HG02981 (cell line): ENCODE measurements at regions not wholly inside any gene's neighbourhood (a gene's known extent, or its start where the extent isn't known, plus 50 kb on each side); places are given as distances from the start of the nearest gene placed in this dataset.
"Not testable (repeated sequence)": the region's sequence is repeated elsewhere in the genome, so short reads cannot be mapped to it uniquely, and the experiment has no call there.

Source experiments
- ATAC-seq: cut with Tn5 transposase; IDR thresholded peaks from one replicate; pipeline ENCODE4 v1.9.1; 2021; ENCODE audit warnings: mild to moderate bottlenecking, moderate library complexity; ENCODE audit not compliant: unreplicated experiment

DNA sequence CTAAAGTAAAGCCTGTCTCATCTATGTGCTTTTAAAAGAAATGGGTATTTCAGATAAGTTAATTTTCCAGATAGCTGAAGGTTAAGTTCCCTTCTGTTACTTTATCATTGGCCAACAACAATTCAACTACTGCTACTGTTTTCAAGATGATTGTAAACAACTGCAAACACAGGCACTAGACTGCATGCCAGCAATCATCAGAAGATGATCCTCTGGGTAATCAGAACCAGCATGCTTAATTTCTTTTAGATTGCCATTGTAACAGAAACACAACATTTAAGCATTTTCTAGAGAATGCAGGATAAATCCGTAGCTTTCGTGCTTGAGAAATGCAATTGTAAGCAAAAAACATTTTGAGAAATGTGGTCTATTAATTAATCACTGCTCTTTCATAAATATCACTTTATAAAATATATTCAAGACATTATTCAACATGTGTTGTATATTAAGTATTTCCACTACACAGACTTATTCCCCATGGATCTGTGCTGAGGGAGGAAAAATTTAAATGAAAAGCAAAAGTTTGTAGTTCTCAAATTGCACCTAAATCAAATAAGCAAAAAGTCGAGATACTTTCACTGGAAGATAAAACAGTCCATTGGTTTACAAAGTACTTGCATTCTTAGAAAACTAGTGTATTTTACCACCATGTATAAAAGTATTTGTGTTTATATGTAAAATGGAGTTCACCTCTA, 133.7 kb downstream of the ATL2 start:
- no peak for ATAC-seq

DNA sequence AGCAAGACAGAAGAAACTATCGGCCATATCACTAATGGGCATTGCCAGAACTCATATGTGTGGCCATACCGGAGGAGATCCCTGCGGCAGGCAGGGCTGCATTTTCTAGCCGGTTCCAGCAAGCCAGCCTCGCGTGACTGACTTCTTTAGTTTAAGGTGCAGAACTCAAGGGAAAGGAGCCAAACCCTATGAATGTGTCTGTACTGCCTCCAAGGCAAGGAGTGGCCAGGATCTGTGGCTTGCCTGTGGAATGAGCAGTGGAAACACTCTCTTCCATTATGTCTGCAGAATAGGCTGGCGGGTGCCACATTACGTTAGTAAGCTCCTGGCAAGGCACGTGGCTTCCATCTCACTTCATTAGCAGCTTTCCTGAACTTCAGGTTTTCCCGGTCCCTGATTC, 137.6 kb downstream of the ATL2 start:
- no peak for ATAC-seq

DNA sequence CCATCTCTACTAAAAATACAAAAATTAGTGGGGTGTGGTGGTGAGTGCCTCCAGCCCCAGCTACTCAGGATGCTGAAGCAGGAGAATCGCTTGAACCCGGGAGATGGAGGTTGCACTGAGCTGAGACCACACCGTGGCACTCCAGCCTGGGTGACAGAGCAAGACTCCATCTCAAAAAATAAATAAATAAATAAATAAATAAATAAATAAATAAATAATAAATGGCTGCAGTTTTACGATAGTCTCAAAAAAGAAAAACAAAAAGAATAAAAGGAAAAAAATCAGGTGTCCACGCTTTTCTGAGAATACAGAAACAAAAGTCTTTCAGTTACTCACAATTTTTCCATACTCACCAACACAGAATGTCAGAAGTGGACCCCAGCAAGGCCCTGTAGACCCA, 138.4 kb downstream of the ATL2 start:
- ATAC-seq: not testable (repeated sequence)

DNA sequence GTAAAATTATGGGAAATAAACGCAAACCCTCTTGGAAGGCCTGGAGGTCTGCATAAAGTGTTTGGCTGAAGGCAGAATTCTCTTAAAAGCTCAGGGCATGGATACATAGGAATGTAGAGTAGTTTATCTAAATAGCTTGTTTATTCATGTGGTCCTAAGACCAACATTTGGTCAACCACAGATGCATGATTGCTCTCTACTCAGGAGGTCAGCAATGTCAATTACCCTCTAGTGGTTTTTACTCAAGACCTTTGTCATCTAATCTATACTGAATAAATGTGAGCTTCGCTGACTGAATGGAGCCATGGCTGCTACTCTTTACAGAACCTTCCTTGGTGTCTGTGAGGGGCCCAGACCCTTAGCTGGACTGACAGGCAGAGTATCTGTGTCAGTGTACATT, 139.8 kb downstream of the ATL2 start:
- ATAC-seq: no peak

DNA sequence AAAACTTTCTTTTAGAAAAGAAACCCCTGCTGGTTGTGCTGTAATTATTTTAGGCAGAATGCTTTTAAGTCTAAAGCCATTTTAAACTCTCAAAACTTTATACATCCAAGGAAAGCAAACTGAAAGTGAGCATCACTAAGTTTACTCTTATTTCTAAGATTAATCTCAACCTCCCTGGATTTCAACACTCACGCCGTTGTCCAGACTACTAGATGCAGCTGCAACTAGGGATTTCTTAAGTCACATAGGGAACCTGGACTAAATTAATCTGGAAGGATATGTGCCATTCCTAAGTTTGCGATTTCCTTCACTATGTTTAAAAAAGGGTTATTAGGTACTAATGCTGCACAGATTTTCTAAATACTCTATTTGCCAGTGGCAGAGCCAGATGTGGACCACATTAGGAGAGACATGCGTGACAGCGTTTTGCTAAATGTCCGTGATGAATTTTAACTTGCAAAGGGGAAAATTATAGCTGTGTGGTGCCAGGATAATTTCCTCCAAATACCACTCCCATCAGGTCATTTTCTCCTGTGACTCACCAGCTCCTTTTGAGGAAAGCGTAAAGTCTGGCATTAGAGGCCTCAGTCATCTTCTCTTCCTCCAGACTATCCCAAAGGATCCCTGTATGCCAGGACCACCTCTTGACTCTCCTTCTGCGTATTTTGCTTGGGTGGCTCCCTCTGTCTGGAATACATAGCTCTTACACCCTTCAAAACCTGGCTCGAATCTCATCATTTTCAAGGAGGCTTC, 143.7 kb downstream of the ATL2 start:
- no peak for ATAC-seq

DNA sequence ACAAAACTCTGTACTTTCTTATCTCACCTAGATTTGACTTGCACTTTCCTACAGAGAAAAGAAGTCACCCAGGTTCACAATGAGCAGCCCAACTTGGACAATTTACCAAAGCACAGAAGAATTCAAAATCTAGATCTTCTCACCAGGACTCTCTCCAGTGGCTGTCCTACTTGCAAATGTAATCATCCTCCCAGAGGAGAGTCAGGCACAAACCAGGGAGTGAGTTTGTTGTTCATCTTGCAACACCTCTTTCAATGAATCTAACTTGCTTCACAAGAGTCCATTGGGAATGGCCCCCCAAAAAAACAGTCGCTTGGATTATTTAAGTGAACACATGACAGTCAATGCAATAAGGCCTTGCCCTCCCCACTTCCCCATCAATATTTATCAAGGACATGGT, 144.6 kb downstream of the ATL2 start:
- ATAC-seq: no peak

DNA sequence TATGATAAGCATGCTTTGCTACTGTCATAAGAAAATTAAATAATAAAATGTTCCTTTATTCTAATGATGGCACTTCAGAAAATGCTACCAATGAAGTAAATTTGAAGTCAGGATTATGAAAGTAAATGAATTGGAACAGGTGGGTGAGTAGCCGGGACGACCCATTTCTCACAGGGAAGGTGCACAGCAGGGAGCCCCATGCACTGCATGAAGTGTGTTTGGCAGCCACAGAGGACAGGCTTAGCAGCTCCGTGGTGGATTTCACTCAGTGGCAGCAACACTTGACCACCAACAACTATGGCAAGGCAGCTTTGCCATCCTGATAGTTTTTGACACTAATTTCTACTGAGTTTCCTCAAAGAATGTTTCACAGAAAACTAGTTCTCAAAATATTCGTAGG, 146.3 kb downstream of the ATL2 start:
- no peak for ATAC-seq

DNA sequence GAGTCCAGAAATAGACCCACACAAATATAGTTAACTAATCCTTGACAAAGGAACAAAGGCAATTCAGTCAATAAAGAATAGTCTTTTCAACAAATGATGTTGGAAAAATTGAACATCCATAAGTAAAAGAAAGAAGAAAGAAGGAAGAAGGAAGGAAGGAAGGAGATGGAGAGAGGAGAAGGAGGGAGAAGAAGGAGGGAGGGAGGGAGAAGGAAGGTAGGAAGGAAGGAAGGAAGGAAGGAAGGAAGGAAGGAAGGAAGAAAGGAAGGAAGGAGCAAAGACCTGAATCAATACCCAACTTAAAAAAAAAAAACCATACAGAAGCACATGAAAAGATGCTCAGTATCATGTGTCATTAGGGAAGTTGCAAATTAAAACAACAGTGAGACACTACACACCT, 148.3 kb downstream of the ATL2 start:
- ATAC-seq: no peak

DNA sequence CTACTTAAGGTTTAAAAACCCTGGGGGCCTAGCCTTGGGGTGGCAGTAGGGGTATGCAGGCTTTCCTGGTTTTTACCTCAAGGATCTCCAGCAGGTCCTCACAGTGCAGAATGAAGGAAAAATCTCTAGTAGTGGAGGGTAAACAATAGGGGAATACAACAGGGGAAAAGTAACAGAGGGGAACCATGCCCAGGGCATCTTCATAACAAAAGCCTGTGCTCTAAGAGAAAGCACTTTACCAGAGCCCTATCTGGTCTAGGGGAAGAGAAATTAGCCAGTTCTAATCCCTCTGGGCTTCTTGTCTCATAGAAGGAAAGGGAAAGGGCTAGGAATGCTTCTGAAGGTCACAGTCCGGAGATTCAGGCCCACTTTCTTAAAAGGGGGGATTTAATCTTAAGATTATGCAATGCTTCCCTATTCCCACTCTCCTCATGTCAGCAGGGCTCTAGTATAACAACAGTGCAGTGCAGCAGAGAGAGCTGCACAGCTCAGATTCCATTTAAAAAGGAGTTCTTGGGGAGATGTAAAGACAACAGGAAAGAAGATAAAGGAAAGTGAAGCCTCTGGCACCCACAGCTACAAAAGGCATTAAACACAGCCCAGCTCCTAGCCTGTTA, 149.0 kb upstream of the CYP1B1 start:
- no peak for ATAC-seq

DNA sequence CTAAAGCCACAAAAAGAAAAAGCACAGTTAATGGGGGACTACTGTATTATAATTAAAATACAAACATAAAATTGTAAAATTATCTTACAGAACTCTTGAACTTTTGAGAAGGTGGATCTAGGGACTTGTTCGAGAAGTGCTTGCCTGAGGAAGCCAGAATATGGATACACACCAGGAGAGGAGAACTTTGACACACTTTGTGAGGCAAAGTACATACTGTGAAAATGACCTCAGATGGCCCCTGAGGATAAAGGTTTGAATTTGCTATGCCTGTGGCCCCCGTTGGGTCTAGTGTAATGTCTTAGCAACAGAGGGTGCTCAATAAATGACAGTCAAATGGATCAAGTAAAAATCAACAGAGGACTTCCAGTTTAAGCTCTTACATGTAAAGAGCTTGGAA, 148.2 kb upstream of the CYP1B1 start:
- no peak for ATAC-seq

DNA sequence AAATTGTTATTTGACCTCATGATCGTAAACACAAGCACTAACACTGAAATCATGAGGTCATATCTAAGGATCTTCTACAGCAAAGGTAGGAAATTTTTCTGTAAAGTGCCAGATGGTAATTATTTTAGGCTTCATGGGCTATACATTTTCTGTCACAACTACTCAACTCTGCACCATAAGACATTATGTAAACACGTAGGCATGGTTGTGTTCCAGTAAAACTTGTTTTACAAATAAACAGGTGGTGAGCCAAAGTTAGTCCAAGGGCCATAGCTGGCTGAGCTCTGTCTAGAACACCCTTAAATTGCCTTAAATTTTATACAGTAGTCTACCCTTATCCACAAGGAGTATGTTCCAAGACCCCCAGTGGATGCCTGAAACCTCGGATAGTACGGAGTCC, 147.3 kb upstream of the CYP1B1 start:
- no peak for ATAC-seq

DNA sequence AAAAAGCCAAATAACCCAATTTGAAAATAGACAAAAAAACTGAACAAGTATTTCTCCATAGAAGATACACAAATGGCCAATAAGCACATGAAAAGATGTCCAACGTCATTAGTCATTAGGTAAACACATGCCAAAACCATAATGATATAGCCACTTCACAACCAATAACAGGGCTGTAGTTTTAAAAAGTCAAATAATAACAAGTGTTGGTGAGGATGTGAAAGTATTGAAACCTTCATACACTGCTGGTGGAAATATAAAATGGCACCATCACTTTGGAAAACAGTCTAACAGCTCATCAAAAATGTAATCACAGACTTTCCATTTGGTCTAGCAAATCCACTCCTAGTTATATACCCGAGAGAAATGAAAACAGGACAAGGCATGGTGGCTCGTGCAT, 144.2 kb upstream of the CYP1B1 start:
- ATAC-seq: no peak

DNA sequence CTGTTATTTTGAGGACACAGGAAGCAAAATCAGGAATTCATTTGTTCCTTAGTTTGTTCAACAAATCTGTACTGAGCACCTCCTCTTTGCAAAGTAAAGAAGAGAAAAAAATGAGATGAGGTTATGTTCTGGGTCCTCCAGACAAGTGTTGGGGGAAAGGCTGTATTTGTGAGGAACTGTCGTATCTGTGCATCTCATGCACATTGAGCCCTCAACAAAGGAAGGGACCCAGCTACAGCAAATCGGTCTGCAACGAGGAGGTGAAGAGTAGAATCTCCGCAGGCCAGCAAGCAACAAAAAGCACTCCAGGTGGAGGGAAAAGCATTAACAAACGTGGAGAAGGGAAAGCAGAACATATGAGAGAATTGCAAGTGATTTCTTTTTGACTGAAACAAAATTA, 143.0 kb upstream of the CYP1B1 start:
- no peak for ATAC-seq

DNA sequence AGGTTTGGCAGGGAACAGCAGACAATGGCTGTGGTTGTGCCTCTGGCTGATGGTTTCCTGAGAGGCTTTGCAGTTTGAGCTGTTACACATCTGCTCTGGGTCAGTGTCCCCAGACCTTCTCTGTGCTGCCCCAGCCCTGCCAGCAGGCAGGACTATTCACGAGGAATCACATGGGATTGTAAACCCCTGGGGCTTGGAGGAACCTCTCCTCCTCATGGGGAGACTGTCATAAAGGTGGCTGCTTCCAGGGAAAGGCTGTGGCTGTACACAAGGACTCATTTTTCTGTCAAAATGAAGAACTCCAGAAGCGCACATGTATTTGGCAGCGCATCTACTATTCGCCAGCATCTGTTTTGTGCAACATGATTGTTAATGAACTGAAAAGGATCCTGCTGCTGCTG, 142.6 kb upstream of the CYP1B1 start:
- no peak for ATAC-seq

DNA sequence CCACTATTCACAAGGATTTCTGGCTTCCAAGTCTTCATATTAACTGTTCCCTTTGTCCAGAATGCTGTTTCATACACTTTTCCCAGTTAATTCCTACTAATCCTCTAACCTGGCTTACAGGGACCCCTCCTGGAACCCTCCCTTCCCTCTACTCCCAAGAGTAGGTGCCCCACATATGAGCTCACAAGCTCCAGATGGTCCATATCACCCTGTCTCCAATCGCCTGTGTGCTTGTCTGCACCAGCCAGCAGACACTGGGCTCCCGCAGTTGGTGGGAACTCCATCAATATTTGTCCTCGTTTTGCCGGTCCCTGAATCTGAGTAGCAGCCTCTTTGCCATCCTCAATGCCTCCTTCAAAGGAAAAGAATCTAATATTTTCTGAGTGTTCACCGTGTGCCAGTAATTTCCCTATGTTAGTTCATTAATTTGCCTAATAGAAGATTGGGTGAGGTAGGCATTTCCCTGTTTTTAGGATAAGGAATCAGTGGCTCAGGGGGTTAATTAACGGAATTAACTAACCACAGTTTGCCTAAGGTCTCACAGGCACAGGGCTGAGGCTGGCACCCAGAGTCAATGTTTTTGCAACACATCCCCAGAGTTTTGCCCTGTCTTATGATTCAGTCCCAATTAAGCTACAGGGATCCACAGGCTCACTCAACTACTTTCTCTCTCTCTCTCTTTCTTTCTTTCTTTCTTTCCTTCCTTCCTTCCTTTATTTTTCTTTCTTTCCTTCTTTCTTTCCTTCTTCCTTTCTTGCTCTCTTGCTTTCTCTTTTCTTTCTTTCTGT, 141.6 kb upstream of the CYP1B1 start:
- no peak for ATAC-seq

DNA sequence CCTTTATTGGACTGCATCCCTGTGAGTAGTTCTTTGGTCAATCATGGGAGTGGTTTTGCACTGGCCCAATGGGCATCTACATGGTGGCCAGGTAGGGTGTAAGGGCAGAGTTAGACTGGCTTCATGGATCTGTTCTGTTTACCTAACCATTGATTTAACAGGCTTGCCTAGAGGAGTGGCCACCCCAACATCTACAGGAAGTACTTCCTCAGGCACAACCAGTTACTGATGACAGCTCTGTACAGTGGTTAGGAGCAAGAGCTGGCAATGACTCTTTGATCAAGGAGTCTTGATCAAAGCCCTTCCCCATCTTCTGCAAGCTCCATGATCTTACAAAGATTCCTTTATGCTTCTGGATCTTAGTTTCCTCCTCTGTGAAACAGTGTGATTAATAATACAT, 140.9 kb upstream of the CYP1B1 start:
- no peak for ATAC-seq

DNA sequence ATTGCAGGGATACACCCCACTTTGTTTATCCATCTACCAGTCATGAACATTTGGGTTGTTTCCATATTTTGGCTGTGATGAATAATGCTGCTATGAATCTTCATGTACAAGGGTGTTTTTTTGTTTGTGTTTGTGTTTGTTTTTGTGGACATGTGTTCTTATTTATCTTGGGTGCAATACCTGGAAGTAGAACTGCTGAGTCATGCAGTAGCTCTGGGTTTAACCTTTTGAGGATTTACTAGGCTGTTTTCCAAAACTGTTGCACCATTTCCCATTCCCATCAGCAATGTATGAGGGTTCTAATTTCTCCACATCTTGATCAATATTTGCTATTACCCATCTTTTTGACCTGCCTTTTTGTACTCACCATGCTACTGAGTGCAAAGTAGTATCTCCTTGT, 140.0 kb upstream of the CYP1B1 start:
- ATAC-seq: no peak

DNA sequence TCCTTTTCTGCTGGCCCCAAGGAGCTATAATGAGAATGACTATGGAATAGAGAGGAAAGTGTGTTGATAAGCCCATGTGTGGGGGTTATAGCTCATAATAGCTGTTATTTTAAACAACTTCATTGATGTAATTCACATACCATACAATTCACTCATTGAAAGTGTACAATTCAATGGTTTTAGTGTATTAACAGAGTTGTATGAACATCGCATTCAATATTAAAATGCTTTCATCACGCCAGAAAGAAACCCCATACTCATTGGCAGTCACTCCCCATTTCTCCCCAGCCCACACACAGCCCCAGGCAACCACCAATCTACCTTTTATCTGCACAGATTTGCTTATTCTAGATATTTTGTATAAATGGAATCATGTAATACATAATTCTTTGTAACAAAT, 139.6 kb upstream of the CYP1B1 start:
- no peak for ATAC-seq

DNA sequence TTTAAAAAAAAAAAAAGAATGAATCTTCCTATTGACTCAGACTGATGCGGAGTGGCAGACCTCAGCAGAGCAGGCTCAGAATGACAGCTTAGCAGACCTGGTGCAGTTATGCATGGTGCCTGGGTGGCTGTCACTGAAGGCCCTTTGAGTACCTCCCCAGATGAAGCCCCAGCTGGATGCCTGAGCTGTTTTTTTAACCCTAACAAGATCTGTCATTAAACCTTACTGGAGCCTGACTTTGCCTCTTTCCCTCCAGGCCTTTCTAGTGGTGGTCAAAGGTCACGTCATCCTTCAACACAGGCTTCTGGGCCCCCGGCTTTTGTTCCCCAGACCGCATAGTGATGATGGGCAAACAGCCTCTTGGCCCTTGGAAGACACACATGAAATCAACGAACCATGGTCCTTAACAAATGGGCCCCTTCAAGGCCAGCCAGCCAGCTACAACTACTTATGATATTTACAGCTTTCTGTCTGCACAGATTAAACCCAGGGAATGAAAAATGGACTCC, 138.3 kb upstream of the CYP1B1 start:
- no peak for ATAC-seq

DNA sequence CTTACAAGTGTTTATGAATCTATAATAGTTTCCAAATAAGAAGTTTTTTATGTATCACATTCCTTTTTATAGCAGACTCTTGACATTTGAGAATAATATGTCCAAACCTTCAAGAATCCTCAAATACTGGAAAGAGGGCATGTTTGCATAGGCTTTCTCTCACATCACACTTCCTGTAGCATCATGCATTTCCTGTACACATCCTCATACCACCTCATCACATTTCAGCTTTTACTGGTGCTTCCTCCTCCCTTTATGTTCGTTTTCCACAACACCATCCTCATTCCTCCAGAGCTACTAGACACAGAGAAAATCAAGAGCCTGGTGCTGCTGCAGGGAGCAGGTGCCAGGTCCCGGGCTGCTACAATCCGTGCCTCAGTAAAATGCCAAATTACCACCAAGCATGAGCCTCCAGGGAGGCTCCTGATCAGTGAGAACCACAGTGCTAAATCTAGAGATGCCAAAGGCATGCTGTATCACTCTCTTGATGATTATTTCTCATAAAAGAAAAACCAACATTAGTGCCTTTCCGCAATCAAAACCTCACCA, 137.7 kb upstream of the CYP1B1 start:
- no peak for ATAC-seq

DNA sequence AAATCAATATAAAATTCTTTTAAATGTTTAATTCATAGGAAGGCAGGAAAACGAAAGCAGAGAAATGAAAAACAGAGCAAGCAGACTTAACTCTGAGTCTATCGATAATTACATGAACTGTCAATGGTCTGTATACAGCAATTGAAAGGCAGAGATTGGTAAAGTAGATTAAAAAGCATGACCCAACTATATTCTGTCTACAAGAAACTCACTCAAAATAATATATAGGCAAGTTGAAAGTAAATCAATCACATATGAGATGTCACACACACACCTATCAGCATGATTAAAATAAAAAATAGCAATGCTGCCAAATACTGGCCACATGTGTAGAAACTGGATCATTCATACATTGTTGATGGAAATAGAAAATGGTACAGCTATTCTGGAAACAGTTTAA, 136.4 kb upstream of the CYP1B1 start:
- ATAC-seq: no peak
